K562 (cell line): ENCODE measurements at regions not wholly inside any gene's neighbourhood (a gene's known extent, or its start where the extent isn't known, plus 50 kb on each side); places are given as distances from the start of the nearest gene placed in this dataset.

Source experiments
- ATAC-seq: fragments of 200-7000 bp; cut with Tn5 transposase; 3 replicates; pipeline ENCODE4 v1.9.1; 2020; ENCODE audit warnings: moderate library complexity
- BruUV-seq: library from RNA; stranded (reverse); fragments of 400-500 nt; replicated peaks from 2 replicates; lab custom pipeline; 2021; lab: Mats Ljungman, UMichigan
- CTCF ChIA-PET: fragments of 300-600 bp; formaldehyde crosslinking; extraction: SDS; loops from one replicate; lab custom pipeline; 2021; ENCODE audit warnings: low intra/inter-chr PET ratio; lab: Yijun Ruan, JAX
- POLR2A ChIA-PET: fragments of 300-600, 350-650 bp; sonication (Branson Sonifier 250); formaldehyde crosslinking; extraction: SDS; loops from one replicate; lab custom pipeline; 2021; ENCODE audit warnings: antibody characterized with exemption, inconsistent platforms; lab: Yijun Ruan, JAX
- DNase-seq, 4 experiments: peaks; one replicate each; pipeline versions ENCODE4 v3.0.0 to v3.0.0-alpha.2; 2011 to 2018; ENCODE audit warnings: low spot score in 3 of 4, mixed read lengths in 3 of 4; ENCODE audit errors: extremely low read depth in 1 of 4
- FAIRE-seq: peaks from 2 replicates; lab custom pipeline; 2011; peaks lifted over from hg19 to GRCh38; lab: Jason Lieb, UNC
- H2AFZ ChIP-seq: 2 replicates; pipeline ENCODE4 v1.6.0; 2011; ENCODE audit warnings: low read depth, low read length, control low read depth, inconsistent platforms
- H3K27ac ChIP-seq: fragments of 200-600 bp; 3 replicates; pipeline ENCODE4 v1.8.0; 2011; ENCODE audit warnings: low read depth, mild to moderate bottlenecking, control low read depth, inconsistent platforms, low read length, moderate library complexity, mixed read lengths; ENCODE audit errors: extremely low read depth
- H3K27me3 ChIP-seq, 2 experiments: fragments of 300-600 bp in 1 of 2; 2 replicates in 1 of 2; 3 replicates in 1 of 2; pipeline versions ENCODE4 v1.6.0 to v1.8.0; 2011; ENCODE audit warnings: inconsistent platforms in 2 of 2, low read length in 2 of 2, mild to moderate bottlenecking in 1 of 2, mixed read lengths in 1 of 2, moderate library complexity in 1 of 2; ENCODE audit not compliant: control insufficient read depth in 2 of 2, insufficient read depth in 2 of 2
- H3K36me3 ChIP-seq: fragments of 300-600 bp; 3 replicates; pipeline ENCODE4 v1.8.0; 2011; ENCODE audit warnings: mild to moderate bottlenecking, low read length, inconsistent platforms; ENCODE audit not compliant: control insufficient read depth, insufficient read depth
- H3K4me1 ChIP-seq, 2 experiments: fragments of 200-600 bp in 1 of 2; replicated peaks in 1 of 2; 2 replicates in 1 of 2; 3 replicates in 1 of 2; pipeline versions ENCODE4 v1.5.1 to v1.8.0; 2011; ENCODE audit warnings: inconsistent platforms in 2 of 2, low read length in 2 of 2, mild to moderate bottlenecking in 1 of 2, mixed read lengths in 1 of 2, moderate library complexity in 1 of 2; ENCODE audit not compliant: control insufficient read depth in 2 of 2, insufficient read depth in 2 of 2
- H3K4me2 ChIP-seq: 2 replicates; pipeline ENCODE4 v1.6.1; 2011; ENCODE audit warnings: low read length, control low read depth, inconsistent platforms, mixed read lengths; ENCODE audit not compliant: insufficient read depth
- H3K4me3 ChIP-seq: fragments of 200-600 bp; sonication (generic), shearing (Covaris generic); 2 replicates; pipeline ENCODE4 v1.5.1; 2016; ENCODE audit warnings: control low read depth, inconsistent platforms
- H3K79me2 ChIP-seq: fragments of 200-600 bp; 3 replicates; pipeline ENCODE4 v1.8.0; 2011; ENCODE audit warnings: low read length, inconsistent platforms; ENCODE audit not compliant: control insufficient read depth, insufficient read depth
- H3K9ac ChIP-seq, 2 experiments: 2 replicates each; pipeline versions ENCODE4 v1.6.0 to v1.6.1; 2011; ENCODE audit warnings: low read depth in 2 of 2, low read length in 2 of 2, control low read depth in 1 of 2, inconsistent platforms in 1 of 2, mild to moderate bottlenecking in 1 of 2, mixed read lengths in 1 of 2; ENCODE audit not compliant: insufficient read depth in 1 of 2
- H3K9me1 ChIP-seq: one replicate; pipeline ENCODE4 v1.6.0; 2011; ENCODE audit warnings: inconsistent platforms, mild to moderate bottlenecking, low read length, moderate library complexity; ENCODE audit not compliant: control insufficient read depth, insufficient read depth
- H3K9me3 ChIP-seq: replicated peaks from 2 replicates; pipeline ENCODE4 v1.5.1; 2011; ENCODE audit warnings: low read depth, low read length, inconsistent platforms; ENCODE audit not compliant: control insufficient read depth, insufficient read depth
- H4K20me1 ChIP-seq: replicated peaks from 2 replicates; pipeline ENCODE4 v1.6.1; 2011; ENCODE audit warnings: low read length, inconsistent platforms, mixed read lengths; ENCODE audit not compliant: control insufficient read depth, insufficient read depth
- GATAD2A ChIP-seq: fragments of 450-650 bp; IDR thresholded peaks from 2 replicates; pipeline ENCODE4 v1.6.1; 2017
- KDM5B ChIP-seq: fragments of 200-600 bp; sonication (generic); IDR thresholded peaks from 2 replicates; pipeline ENCODE4 v1.6.1; 2012; ENCODE audit warnings: low read depth, mild to moderate bottlenecking, moderate library complexity, low read length, control low read depth, inconsistent platforms; ENCODE audit not compliant: insufficient replicate concordance
- RERE ChIP-seq: sonication (generic); formaldehyde crosslinking; IDR thresholded peaks from 2 replicates; pipeline ENCODE4 v1.8.0; 2023; ENCODE audit warnings: missing genetic modification reagents, mild to moderate bottlenecking, borderline replicate concordance
- SPI1 ChIP-seq: IDR thresholded peaks from 2 replicates; pipeline ENCODE4 v1.6.1; 2011; ENCODE audit warnings: low read depth, low read length, control low read depth, borderline replicate concordance
- TBL1XR1 ChIP-seq, 2 experiments: IDR thresholded peaks; 2 replicates each; pipeline ENCODE4 v1.6.1; 2012; ENCODE audit warnings: improper control_type of control experiment in 2 of 2, low read length in 2 of 2, mild to moderate bottlenecking in 1 of 2
- XRCC5 ChIP-seq: fragments of 200-400 bp; formaldehyde crosslinking; IDR thresholded peaks from 2 replicates; pipeline ENCODE4 v1.6.1; 2017; ENCODE audit warnings: low read depth, mild to moderate bottlenecking, low read length
- ZNF740 ChIP-seq, 3 experiments: fragments of 200-800 bp in 1 of 3; sonication (Bioruptor generic) in 1 of 3; sonication (generic) in 1 of 3; formaldehyde crosslinking in 1 of 3; IDR thresholded peaks; 2 replicates each; pipeline versions ENCODE4 v1.6.1 to v1.8.0; 2016 to 2022; ENCODE audit warnings: mild to moderate bottlenecking in 2 of 3, missing compliant biosample characterization in 2 of 3, missing genetic modification characterization in 2 of 3, missing genetic modification reagents in 1 of 3
- WGBS: fragments of 100-300 bp; shearing (Covaris generic); methylation state at CpG from one replicate; pipeline ENCODE4 v1.1.6; 2016; ENCODE audit warnings: low coverage, mixed read lengths; ENCODE audit not compliant: insufficient coverage; ENCODE audit errors: missing lambda C conversion rate; 5-methylcytosine and 5-hydroxymethylcytosine counted together
- in situ Hi-C: fragments of 300-500 bp; cut with MboI; formaldehyde crosslinking; loops from 4 replicates; pipeline ENCODE4 v1.15.0; 2018; ENCODE audit warnings: inconsistent platforms, mixed read lengths
- intact Hi-C: fragments of 100-400 bp; cut with micrococcal nuclease; formaldehyde crosslinking; loops from 2 replicates; pipeline ENCODE4 v1.14.2; 2022
- TF ChIP-seq, protein P1 (sequence below): fragments of 250-450 bp; sonication (Bioruptor Pico); IDR thresholded peaks from 2 replicates; pipeline ENCODE4 v1.4.0; 2020; ENCODE audit warnings: borderline replicate concordance

- ATAC-seq (no peak), FAIRE-seq (no peak), DNase-seq (no peak)
- no TSS peak for BruUV-seq
- no peak overlapping the region for H3K9ac ChIP-seq
- H4K20me1 ChIP-seq, result no peaks in the 10 kb centered on the region
- intact Hi-C loops (loop anchor here (2.0 to 5.0 kb wide), 2 partner anchors 37 to 435 kb away; no protein-coding TSS in a partner anchor), in situ Hi-C loops (no loop called here)
- no peak overlapping the region for H3K4me3 ChIP-seq
- H3K9me3 ChIP-seq, result no peaks in the 10 kb centered on the region; the same call in 1 of the 2 replicates
- ChIA-PET CTCF (interaction anchor here (0.6 kb wide), 1 partner anchor 14 kb away, joined by 3 read pairs; no protein-coding TSS in a partner anchor), POLR2A (interaction anchor here (0.6 kb wide), 1 partner anchor 277 kb away, joined by 3 read pairs; the partner anchor contains the start of gene SENP2)
- no peaks in the 10 kb centered on the region for H3K9me1 ChIP-seq
- H3K36me3 ChIP-seq, result no peaks in the 10 kb centered on the region
- WGBS, result 5% methylated on average over 4 of the region's 4 CpGs
- H3K27me3 ChIP-seq, result no peaks in the 10 kb centered on the region
- no peak overlapping the region for H2AFZ ChIP-seq
- TF ChIP-seq XRCC5 (no peak), RERE (no peak), TBL1XR1 (IDR thresholded peaks at IDR 0.05; ENCODE audit: low read length in 2 of 2) (no peak), GATAD2A (no peak), SPI1 (no peak), KDM5B (no peak), ZNF740 (CRISPR knock-in tag; IDR thresholded peaks at IDR 0.05) (no peak), ZNF740 (tag; IDR thresholded peaks at IDR 0.05) (no peak)
- TF ChIP-seq, protein P1, sequence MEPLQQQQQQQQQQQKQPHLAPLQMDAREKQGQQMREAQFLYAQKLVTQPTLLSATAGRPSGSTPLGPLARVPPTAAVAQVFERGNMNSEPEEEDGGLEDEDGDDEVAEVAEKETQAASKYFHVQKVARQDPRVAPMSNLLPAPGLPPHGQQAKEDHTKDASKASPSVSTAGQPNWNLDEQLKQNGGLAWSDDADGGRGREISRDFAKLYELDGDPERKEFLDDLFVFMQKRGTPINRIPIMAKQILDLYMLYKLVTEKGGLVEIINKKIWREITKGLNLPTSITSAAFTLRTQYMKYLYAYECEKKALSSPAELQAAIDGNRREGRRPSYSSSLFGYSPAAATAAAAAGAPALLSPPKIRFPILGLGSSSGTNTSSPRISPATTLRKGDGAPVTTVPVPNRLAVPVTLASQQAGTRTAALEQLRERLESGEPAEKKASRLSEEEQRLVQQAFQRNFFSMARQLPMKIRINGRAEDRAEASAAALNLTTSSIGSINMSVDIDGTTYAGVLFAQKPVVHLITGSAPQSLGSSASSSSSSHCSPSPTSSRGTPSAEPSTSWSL (CRISPR knock-in tag), result no peak
- H3K4me2 ChIP-seq, result no peak overlapping the region
- H3K27ac ChIP-seq, result no peak overlapping the region
- no peaks in the 10 kb centered on the region for H3K79me2 ChIP-seq
- H3K4me1 ChIP-seq, result no peaks in the 10 kb centered on the region; a peak in 1 of 5 replicates
Observed at GRCh38 chr3:185309302-185309701, 53.6 kb upstream of the MAP3K13 start.
